Breast epithelium (tissue), 4 donors: ENCODE measurements at regions not wholly inside any gene's neighbourhood (a gene's known extent, or its start where the extent isn't known, plus 50 kb on each side); places are given as distances from the start of the nearest gene placed in this dataset.

ENCODE experiments used
- DNase-seq, 2 donors: peaks; one replicate each; pipeline ENCODE4 v3.0.0-alpha.2; 2019; ENCODE audit warnings: low spot score in 2 of 2
- H3K27ac ChIP-seq, 2 donors: fragments of 200-600 bp; sonication (generic) in 1 of 2; one replicate each; pipeline ENCODE4 v1.5.1; 2016 to 2019; ENCODE audit warnings: mild to moderate bottlenecking in 1 of 2
- H3K27me3 ChIP-seq, 2 donors: fragments of 200-600 bp; sonication (generic) in 1 of 2; one replicate each; pipeline versions ENCODE4 v1.5.1 to v1.6.0; 2017 to 2019; ENCODE audit warnings: control low read depth in 1 of 2, mild to moderate bottlenecking in 1 of 2
- H3K36me3 ChIP-seq: fragments of 200-600 bp; one replicate; pipeline ENCODE4 v1.5.1; 2019
- H3K4me1 ChIP-seq, 2 donors: fragments of 200-600 bp; sonication (generic); one replicate each; pipeline ENCODE4 v1.5.1; 2016 to 2019; ENCODE audit warnings: control low read depth in 1 of 2
- H3K4me3 ChIP-seq, 3 donors: fragments of 200-600 bp; sonication (generic); 1 replicate in 2 of 3; 2 replicates in 1 of 3; pipeline ENCODE4 v1.5.1; 2016 to 2019; ENCODE audit warnings: mild to moderate bottlenecking in 3 of 3, moderate library complexity in 2 of 3
- H3K9me3 ChIP-seq, 2 donors: fragments of 200-600 bp; sonication (generic) in 1 of 2; one replicate each; pipeline ENCODE4 v1.5.1; 2016 to 2019; ENCODE audit warnings: control low read depth in 1 of 2
- CTCF ChIP-seq, 3 donors: fragments of 450-650 bp; IDR thresholded peaks; one replicate each; pipeline ENCODE4 v1.5.1; 2016 to 2017; ENCODE audit warnings: antibody characterized with exemption in 3 of 3, mild to moderate bottlenecking in 3 of 3, moderate library complexity in 3 of 3
- POLR2A ChIP-seq: fragments of 450-650 bp; IDR thresholded peaks from one replicate; pipeline ENCODE4 v1.6.1; 2016; ENCODE audit warnings: antibody characterized with exemption, mild to moderate bottlenecking, moderate library complexity
- POLR2AphosphoS5 ChIP-seq, 3 donors: sonication (generic); formaldehyde crosslinking; IDR thresholded peaks; one replicate each; pipeline ENCODE4 v1.6.1; 2017; ENCODE audit warnings: antibody characterized with exemption in 3 of 3
- intact Hi-C: fragments of 100-400 bp; cut with DNase I; formaldehyde crosslinking; loops from one replicate; pipeline ENCODE4 v1.15.1; 2023; ENCODE audit warnings: low total_unique reads

- no peak for DNase-seq
- Histone ChIP-seq H3K27ac (no peak overlapping the region), H3K4me1 (no peaks in the 10 kb centered on the region), H3K4me3 (no peak overlapping the region), H3K36me3 (no peaks in the 10 kb centered on the region), H3K9me3 (no peaks in the 10 kb centered on the region), H3K27me3 (no peaks in the 10 kb centered on the region)
- intact Hi-C loops, result no loop called here
- TF ChIP-seq POLR2A (no peak), CTCF (IDR thresholded peaks at IDR 0.05) (no peak), POLR2AphosphoS5 (IDR thresholded peaks at IDR 0.05) (no peak)
These were observed 197.0 kb downstream of the SQOR start for GRCh38 chr15:45831787-45832186.

- DNase-seq, result no peak
- no peak for TF ChIP-seq POLR2A
- no peak for TF ChIP-seq CTCF (IDR thresholded peaks at IDR 0.05)
- TF ChIP-seq POLR2AphosphoS5 (IDR thresholded peaks at IDR 0.05), result no peak
These were observed 199.8 kb downstream of the SQOR start for GRCh38 chr15:45834622-45835021.

GRCh38 chr15:45842151-45842550 lies 207.3 kb downstream of the SQOR start:
- intact Hi-C loops, result no loop called here
- Histone ChIP-seq H3K27ac (no peak overlapping the region), H3K4me1 (no peaks in the 10 kb centered on the region), H3K36me3 (no peaks in the 10 kb centered on the region), H3K9me3 (no peaks in the 10 kb centered on the region), H3K27me3 (peaks cover 0 to 8% of the 10 kb centered on the region in 2 donors), H3K4me3 (no peak overlapping the region)
- TF ChIP-seq CTCF (IDR thresholded peaks at IDR 0.05) (no peak), POLR2A (no peak), POLR2AphosphoS5 (IDR thresholded peaks at IDR 0.05) (no peak)
- DNase-seq, result no peak

More at GRCh38 chr15:45834622-45835021, 199.8 kb downstream of the SQOR start:
- H3K27ac ChIP-seq, result no peak overlapping the region
- no peaks in the 10 kb centered on the region for H3K27me3 ChIP-seq
- intact Hi-C loops, result no loop called here
- H3K36me3 ChIP-seq, result no peaks in the 10 kb centered on the region
- no peaks in the 10 kb centered on the region for H3K4me1 ChIP-seq
- H3K4me3 ChIP-seq, result no peak overlapping the region
- no peaks in the 10 kb centered on the region for H3K9me3 ChIP-seq

GRCh38 chr15:45847645-45848044 lies 212.8 kb downstream of the SQOR start:
- H3K4me3 ChIP-seq, result no peak overlapping the region
- H3K36me3 ChIP-seq, result no peaks in the 10 kb centered on the region
- no peak for DNase-seq
- intact Hi-C loops, result no loop called here
- no peak overlapping the region for H3K27ac ChIP-seq
- H3K27me3 ChIP-seq, result no peaks in the 10 kb centered on the region
- TF ChIP-seq POLR2A (no peak), CTCF (IDR thresholded peaks at IDR 0.05) (no peak), POLR2AphosphoS5 (IDR thresholded peaks at IDR 0.05) (no peak)
- no peaks in the 10 kb centered on the region for H3K9me3 ChIP-seq
- H3K4me1 ChIP-seq, result no peaks in the 10 kb centered on the region

GRCh38 chr15:45849136-45849535 lies 214.3 kb downstream of the SQOR start:
- intact Hi-C loops, result no loop called here
- Histone ChIP-seq H3K9me3 (no peaks in the 10 kb centered on the region), H3K4me1 (no peaks in the 10 kb centered on the region), H3K27ac (no peak overlapping the region), H3K36me3 (no peaks in the 10 kb centered on the region), H3K27me3 (no peaks in the 10 kb centered on the region), H3K4me3 (no peak overlapping the region)
- TF ChIP-seq POLR2AphosphoS5 (IDR thresholded peaks at IDR 0.05) (no peak), CTCF (IDR thresholded peaks at IDR 0.05) (no peak), POLR2A (no peak)
- no peak for DNase-seq
